Cardiac muscle cell (in vitro differentiated cells and primary cell): ENCODE measurements at regions not wholly inside any gene's neighbourhood (a gene's known extent, or its start where the extent isn't known, plus 50 kb on each side); places are given as distances from the start of the nearest gene placed in this dataset.

ENCODE experiments used
- DNase-seq, 2 donors: peaks; one replicate each; pipeline versions ENCODE4 v3.0.0 to v3.0.0-alpha.2; 2010 to 2017; ENCODE audit warnings: low read depth in 1 of 2, low spot score in 1 of 2
- H3K27ac ChIP-seq: fragments of 200-600 bp; sonication (generic); 2 replicates; pipeline ENCODE4 v1.5.1; 2016
- H3K27me3 ChIP-seq: fragments of 200-600 bp; sonication (generic); 2 replicates; pipeline ENCODE4 v1.6.0; 2016; ENCODE audit warnings: control low read depth
- H3K36me3 ChIP-seq: fragments of 200-600 bp; sonication (generic); 2 replicates; pipeline ENCODE4 v1.5.1; 2016; ENCODE audit warnings: control low read depth
- H3K4me1 ChIP-seq: fragments of 200-600 bp; sonication (generic); 2 replicates; pipeline ENCODE4 v1.8.1; 2017; ENCODE audit warnings: low read depth, mild to moderate bottlenecking, mixed run types
- H3K4me3 ChIP-seq: fragments of 200-600 bp; sonication (generic); 2 replicates; pipeline ENCODE4 v1.5.1; 2016; ENCODE audit warnings: mild to moderate bottlenecking
- H3K9me3 ChIP-seq: fragments of 200-600 bp; sonication (generic); 2 replicates; pipeline ENCODE4 v1.5.1; 2017; ENCODE audit warnings: low read depth, mild to moderate bottlenecking, control low read depth
- CTCF ChIP-seq: IDR thresholded peaks from 2 replicates; pipeline ENCODE4 v1.5.1; 2012; ENCODE audit warnings: low read depth, mild to moderate bottlenecking, low read length

GRCh38 chr4:85368932-85369331, 106.0 kb upstream of the ARHGAP24 start:
- no peak for TF ChIP-seq CTCF
- H3K9me3 ChIP-seq: no peaks in the 10 kb centered on the region
- H3K27ac ChIP-seq: no peak overlapping the region

GRCh38 chr4:85369703-85370380, 105.1 kb upstream of the ARHGAP24 start:
- no peaks in the 10 kb centered on the region for H3K9me3 ChIP-seq

More at GRCh38 chr4:85368932-85369331, 106.0 kb upstream of the ARHGAP24 start:
- no peak for DNase-seq
- Histone ChIP-seq H3K4me3 (no peak overlapping the region), H3K4me1 (peaks cover 9% of the 10 kb centered on the region), H3K27me3 (no peaks in the 10 kb centered on the region), H3K36me3 (no peaks in the 10 kb centered on the region)

GRCh38 chr4:85370400-85371032, 104.4 kb upstream of the ARHGAP24 start:
- Histone ChIP-seq H3K27me3 (no peaks in the 10 kb centered on the region), H3K4me3 (no peak overlapping the region), H3K27ac (no peak overlapping the region), H3K4me1 (no peaks in the 10 kb centered on the region), H3K9me3 (no peaks in the 10 kb centered on the region), H3K36me3 (no peaks in the 10 kb centered on the region)
- DNase-seq: peak; percentile 56 to 67
- peak; percentile 87 for TF ChIP-seq CTCF

More at GRCh38 chr4:85369703-85370380, 105.1 kb upstream of the ARHGAP24 start:
- peaks cover 6% of the 10 kb centered on the region for H3K4me1 ChIP-seq
- peak; percentile 13 for TF ChIP-seq CTCF
- DNase-seq: no peak
- no peaks in the 10 kb centered on the region for H3K27me3 ChIP-seq
- no peaks in the 10 kb centered on the region for H3K36me3 ChIP-seq
- H3K27ac ChIP-seq: no peak overlapping the region
- H3K4me3 ChIP-seq: no peak overlapping the region

DNA sequence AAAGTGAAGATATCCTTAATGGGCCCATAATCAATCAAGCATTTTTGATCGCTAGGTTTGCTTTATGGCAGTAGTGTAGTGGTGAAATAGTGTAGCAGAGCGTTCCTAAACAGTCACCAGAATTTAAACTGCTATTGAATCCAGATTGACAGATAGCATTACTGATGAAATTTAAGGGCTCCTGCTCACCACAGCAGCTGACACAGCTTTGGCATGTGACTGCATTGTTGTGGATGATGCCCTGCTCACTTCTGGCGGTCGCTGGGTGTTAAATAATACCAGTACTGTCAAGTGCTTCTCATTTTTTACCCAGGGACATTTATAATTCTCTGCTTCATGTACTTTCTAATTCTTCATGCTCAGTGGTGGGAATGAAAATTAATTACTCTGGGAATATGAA, 102.0 kb upstream of the ARHGAP24 start:
- no peak for DNase-seq
- Histone ChIP-seq H3K4me1 (no peaks in the 10 kb centered on the region), H3K27ac (no peak overlapping the region), H3K36me3 (no peaks in the 10 kb centered on the region), H3K27me3 (no peaks in the 10 kb centered on the region), H3K9me3 (no peaks in the 10 kb centered on the region), H3K4me3 (no peak overlapping the region)
- no peak for TF ChIP-seq CTCF

DNA sequence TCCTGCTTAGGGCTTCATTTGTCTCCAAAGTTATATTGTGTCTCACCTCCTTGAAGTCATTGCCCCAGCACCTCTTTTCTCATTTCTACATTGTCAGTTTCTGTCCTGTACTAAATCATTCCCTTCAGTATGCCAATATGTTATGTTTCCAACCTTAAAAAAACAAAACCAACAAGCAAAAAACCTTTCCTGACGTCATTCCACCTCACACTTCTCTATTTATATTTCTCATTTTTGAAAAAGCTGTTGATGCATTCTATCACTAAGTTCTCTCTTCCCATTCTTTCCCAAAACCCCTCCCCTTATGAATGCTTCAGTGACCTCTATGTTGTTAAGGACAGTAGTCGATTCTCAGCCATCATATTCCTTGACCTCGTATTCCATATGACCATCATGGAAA, 98.7 kb upstream of the ARHGAP24 start:
- Histone ChIP-seq H3K27ac (no peak overlapping the region), H3K4me3 (no peak overlapping the region), H3K27me3 (no peaks in the 10 kb centered on the region), H3K9me3 (no peaks in the 10 kb centered on the region), H3K4me1 (no peaks in the 10 kb centered on the region), H3K36me3 (no peaks in the 10 kb centered on the region)
- no peak for TF ChIP-seq CTCF
- DNase-seq: no peak
